ENCODE measurements at regions not wholly inside any gene's neighbourhood (a gene's known extent, or its start where the extent isn't known, plus 50 kb on each side); places are given as distances from the start of the nearest gene placed in this dataset.

DNA sequence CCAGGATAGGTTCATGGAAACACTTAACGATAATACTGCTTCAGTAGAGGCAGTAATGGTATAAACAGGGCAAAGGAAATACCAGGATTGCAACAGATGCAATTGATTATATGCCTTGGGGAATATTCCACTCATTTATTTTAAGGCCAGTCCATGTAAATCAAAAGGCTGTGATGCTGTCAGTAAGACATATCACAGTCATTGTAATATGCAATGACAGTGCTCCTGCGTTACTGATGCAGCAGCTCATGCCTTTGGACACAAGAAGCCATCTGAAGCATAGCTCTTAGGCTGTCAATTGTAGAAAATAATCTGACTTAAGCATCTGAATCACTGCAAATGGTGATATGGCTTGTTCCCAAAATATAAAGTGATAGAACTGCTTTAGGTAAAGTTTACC lies 674.8 kb downstream of the TMTC2 start:
- no peaks in the 10 kb centered on the region for H3K36me3 ChIP-seq
- H3K4me3 ChIP-seq: no peak overlapping the region
- no peaks in the 10 kb centered on the region for H3K4me1 ChIP-seq
- no peaks in the 10 kb centered on the region for H3K9me3 ChIP-seq (replicated peaks)
- no peak for TF ChIP-seq CTCF (IDR thresholded peaks at IDR 0.05; ENCODE audit: borderline replicate concordance)
- intact Hi-C loops (cut with micrococcal nuclease): no loop called here
- DNase-seq: no peak
- no peaks in the 10 kb centered on the region for H3K27me3 ChIP-seq (ENCODE audit: low read depth)
- no peak overlapping the region for H3K27ac ChIP-seq (replicated peaks)

DNA sequence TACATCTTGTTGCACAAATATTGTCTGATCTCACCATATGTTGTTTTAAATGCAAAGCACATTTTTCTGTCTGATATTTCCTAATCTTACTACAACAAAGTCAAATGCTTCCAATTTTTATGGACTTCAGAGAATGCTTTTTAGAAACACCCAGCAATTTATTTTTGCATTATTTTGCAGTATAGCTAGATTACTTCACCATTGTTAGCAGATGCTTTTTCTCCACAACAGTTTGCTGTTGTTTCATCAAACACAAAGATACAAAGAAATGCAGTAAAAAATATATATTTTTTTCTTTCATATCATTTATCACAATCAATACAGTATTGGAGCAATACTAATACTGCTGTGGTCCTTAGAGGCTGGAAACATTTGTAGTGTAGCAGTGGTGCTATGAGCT lies 674.4 kb downstream of the TMTC2 start:
- H3K36me3 ChIP-seq: no peaks in the 10 kb centered on the region
- H3K27me3 ChIP-seq (ENCODE audit: low read depth): no peaks in the 10 kb centered on the region
- DNase-seq: no peak
- H3K27ac ChIP-seq (replicated peaks): no peak overlapping the region
- no peak overlapping the region for H3K4me3 ChIP-seq
- H3K9me3 ChIP-seq (replicated peaks): no peaks in the 10 kb centered on the region
- intact Hi-C loops (cut with micrococcal nuclease): no loop called here
- no peaks in the 10 kb centered on the region for H3K4me1 ChIP-seq
- TF ChIP-seq CTCF (IDR thresholded peaks at IDR 0.05; ENCODE audit: borderline replicate concordance): no peak

GRCh38 chr12:83349907-83350611 lies 663.4 kb downstream of the TMTC2 start:
- Histone ChIP-seq H3K4me3 (no peak overlapping the region), H3K4me1 (no peaks in the 10 kb centered on the region), H3K27me3 (ENCODE audit: low read depth) (no peaks in the 10 kb centered on the region), H3K27ac (replicated peaks) (no peak overlapping the region), H3K9me3 (replicated peaks) (no peaks in the 10 kb centered on the region), H3K36me3 (no peaks in the 10 kb centered on the region)
- TF ChIP-seq CTCF (IDR thresholded peaks at IDR 0.05; ENCODE audit: borderline replicate concordance): no peak
- DNase-seq: no peak
- intact Hi-C loops (cut with micrococcal nuclease): no loop called here

- H3K27me3 ChIP-seq (ENCODE audit: low read depth): no peaks in the 10 kb centered on the region
- TF ChIP-seq CTCF (IDR thresholded peaks at IDR 0.05; ENCODE audit: borderline replicate concordance): no peak
Measured at GRCh38 chr12:83346333-83346732, 659.6 kb downstream of the TMTC2 start.

DNA sequence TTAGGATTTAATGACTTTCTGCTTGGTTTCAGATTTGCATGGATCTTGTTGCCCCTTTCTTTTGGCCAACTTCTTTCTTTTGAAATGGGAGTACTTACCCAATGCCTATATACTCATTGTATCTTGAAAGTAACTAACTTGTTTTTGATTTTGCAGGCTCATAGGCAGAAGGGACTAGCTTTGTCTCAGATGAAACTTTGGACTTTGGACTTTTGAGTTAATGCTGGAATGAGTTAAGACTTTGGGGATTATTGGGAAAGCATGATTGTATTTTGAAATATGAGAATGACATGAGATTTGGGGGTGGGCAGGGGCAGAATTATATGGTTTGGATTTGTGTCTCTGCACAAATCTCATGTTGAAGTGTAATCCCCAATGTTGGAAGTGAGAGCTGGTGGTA lies 657.1 kb downstream of the TMTC2 start:
- H3K4me3 ChIP-seq: no peak overlapping the region
- no peaks in the 10 kb centered on the region for H3K4me1 ChIP-seq
- no peak overlapping the region for H3K27ac ChIP-seq (replicated peaks)
- intact Hi-C loops (cut with micrococcal nuclease): no loop called here
- no peak for TF ChIP-seq CTCF (IDR thresholded peaks at IDR 0.05; ENCODE audit: borderline replicate concordance)
- no peak for DNase-seq
- no peaks in the 10 kb centered on the region for H3K36me3 ChIP-seq
- peaks cover 13% of the 10 kb centered on the region for H3K9me3 ChIP-seq (replicated peaks)
- H3K27me3 ChIP-seq (ENCODE audit: low read depth): no peaks in the 10 kb centered on the region

More at GRCh38 chr12:83346333-83346732, 659.6 kb downstream of the TMTC2 start:
- H3K27ac ChIP-seq (replicated peaks): no peak overlapping the region
- H3K36me3 ChIP-seq: no peaks in the 10 kb centered on the region
- peaks cover 3% of the 10 kb centered on the region for H3K9me3 ChIP-seq (replicated peaks)
- intact Hi-C loops (cut with micrococcal nuclease): no loop called here
- no peaks in the 10 kb centered on the region for H3K4me1 ChIP-seq
- no peak for DNase-seq
- no peak overlapping the region for H3K4me3 ChIP-seq
